ENCODE measurements at regions not wholly inside any gene's neighbourhood (a gene's known extent, or its start where the extent isn't known, plus 50 kb on each side); places are given as distances from the start of the nearest gene placed in this dataset.
A peak's percentile ranks its signal among the peaks of the same experiment; 100 is the strongest.

GRCh38 chr20:19950042-19950441 lies 67.1 kb upstream of the NAA20 start:
- DNase-seq (ENCODE audit: low read depth), result no peak

DNA sequence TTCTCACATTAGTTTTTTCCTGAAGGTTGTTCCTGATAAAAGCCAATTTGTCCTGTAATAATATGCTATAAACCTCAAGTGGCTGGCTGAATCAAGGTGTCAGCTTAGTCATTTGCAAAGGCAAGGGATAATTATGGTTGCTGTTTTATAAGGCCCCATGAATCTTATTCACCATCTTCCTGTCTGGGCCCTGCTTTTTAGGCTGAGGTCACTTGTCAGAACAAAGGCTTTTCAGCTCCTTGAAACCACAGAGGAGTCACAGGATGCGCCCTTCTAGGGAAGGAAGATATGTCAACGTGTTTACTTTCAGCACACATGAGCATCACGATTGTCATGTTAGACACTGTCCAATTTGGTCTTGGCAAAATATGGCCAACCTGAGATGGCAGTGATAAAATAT lies 64.8 kb upstream of the NAA20 start:
- DNase-seq (ENCODE audit: low read depth), result peak; percentile 32

GRCh38 chr20:19953606-19954005 lies 63.6 kb upstream of the NAA20 start:
- no peak for DNase-seq (ENCODE audit: low read depth)

GRCh38 chr20:19956976-19957375 lies 60.2 kb upstream of the NAA20 start:
- DNase-seq (ENCODE audit: low read depth), result no peak

DNA sequence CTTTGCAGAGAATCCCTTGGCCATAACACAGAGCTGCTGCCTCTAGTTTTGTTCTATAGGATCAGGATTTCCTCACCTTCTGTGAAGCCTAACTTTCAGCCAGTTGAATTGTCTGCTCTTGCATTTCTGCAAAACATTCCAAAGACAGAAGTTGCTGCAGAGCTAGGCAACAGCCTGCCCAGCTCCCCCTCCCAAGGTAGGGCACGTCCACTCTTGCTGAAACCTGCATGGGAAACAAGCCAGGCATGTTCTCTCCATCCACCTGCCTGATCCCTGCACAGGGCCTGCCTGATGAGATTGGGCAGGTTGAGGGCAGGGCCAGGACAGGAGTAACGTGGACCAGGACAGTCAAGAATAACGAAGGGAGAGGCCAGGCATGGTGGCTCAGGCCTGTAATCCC lies 58.9 kb upstream of the NAA20 start:
- DNase-seq (ENCODE audit: low read depth), result no peak

DNA sequence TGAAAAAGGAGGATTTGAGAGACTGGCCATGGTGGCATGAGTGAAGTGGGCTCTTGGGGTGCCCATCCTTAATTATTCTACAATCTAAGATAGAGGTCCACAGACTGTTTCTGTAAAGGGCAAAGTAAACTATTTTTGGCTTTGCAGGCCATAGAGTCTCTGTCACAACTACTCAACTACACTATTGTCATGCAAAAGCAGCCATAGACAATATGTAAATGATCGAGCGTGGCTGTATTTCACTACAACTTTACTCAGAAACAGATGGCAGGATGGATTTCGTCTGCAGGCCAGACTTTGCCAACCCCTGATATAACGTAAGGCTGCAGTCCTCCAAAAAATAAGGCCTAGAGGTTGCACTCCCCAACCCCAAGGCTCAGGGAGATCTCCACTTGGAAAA lies 58.2 kb upstream of the NAA20 start:
- no peak for DNase-seq (ENCODE audit: low read depth)

GRCh38 chr20:19960745-19961144 lies 56.4 kb upstream of the NAA20 start:
- no peak for DNase-seq (ENCODE audit: low read depth)

GRCh38 chr20:19961293-19961692 lies 55.9 kb upstream of the NAA20 start:
- no peak for DNase-seq (ENCODE audit: low read depth)

- no peak for DNase-seq (ENCODE audit: low read depth)
Measured at GRCh38 chr20:19962958-19963357, 54.2 kb upstream of the NAA20 start.

GRCh38 chr20:19964289-19965265 lies 52.6 kb upstream of the NAA20 start:
- peak; percentile 68 for DNase-seq (ENCODE audit: low read depth)

DNA sequence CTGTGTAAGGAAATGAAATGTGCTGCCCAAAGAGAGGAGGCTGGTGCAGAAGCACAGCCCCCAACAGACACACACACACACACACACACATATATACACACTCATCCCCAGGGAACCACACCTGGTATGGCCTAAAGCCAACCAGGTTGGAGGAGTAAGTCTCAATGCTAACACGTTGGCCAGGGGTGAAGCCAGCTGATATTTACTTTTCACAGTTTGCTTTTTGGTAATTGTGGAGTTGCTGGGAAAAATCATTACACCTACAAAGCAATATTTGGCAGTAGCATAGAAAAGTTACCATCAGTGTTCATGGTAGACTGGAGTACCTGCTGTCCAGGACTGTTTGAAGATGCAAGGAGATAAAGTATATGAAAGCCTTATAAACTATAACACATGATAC lies 50.3 kb upstream of the NAA20 start:
- no peak for DNase-seq (ENCODE audit: low read depth)

All from Daoy (cell line).